NCI-H345 (cell line): ENCODE measurements at regions not wholly inside any gene's neighbourhood (a gene's known extent, or its start where the extent isn't known, plus 50 kb on each side); places are given as distances from the start of the nearest gene placed in this dataset.

Source experiments
- DNase-seq: peaks from one replicate; lab custom pipeline; 2025; lab: John Stamatoyannopoulos, UW

- no peak for DNase-seq
Observed at GRCh38 chr10:133006202-133006601, 63.8 kb upstream of the CFAP46 start.

GRCh38 chr10:133004478-133004877 lies 62.1 kb upstream of the CFAP46 start:
- DNase-seq = no peak

- DNase-seq = no peak
Observed at GRCh38 chr10:133003188-133003587, 60.8 kb upstream of the CFAP46 start.

- no peak for DNase-seq
Observed at GRCh38 chr10:133002685-133003084, 60.3 kb upstream of the CFAP46 start.

- no peak for DNase-seq
Observed at GRCh38 chr10:133001114-133001513, 58.7 kb upstream of the CFAP46 start.

GRCh38 chr10:133000648-133001047 lies 58.3 kb upstream of the CFAP46 start:
- no peak for DNase-seq

GRCh38 chr10:132997517-132998265 lies 55.3 kb upstream of the CFAP46 start:
- DNase-seq = no peak

GRCh38 chr10:132996603-132997343 lies 54.4 kb upstream of the CFAP46 start:
- DNase-seq = no peak

GRCh38 chr10:132995909-132996602 lies 53.7 kb upstream of the CFAP46 start:
- no peak for DNase-seq

- no peak for DNase-seq
Observed at GRCh38 chr10:132994811-132995210, 52.4 kb upstream of the CFAP46 start.

- no peak for DNase-seq
Observed at GRCh38 chr10:132994185-132994796, 51.9 kb upstream of the CFAP46 start.

GRCh38 chr10:132993271-132994184 lies 51.2 kb upstream of the CFAP46 start:
- DNase-seq = no peak

GRCh38 chr10:132992433-132993215 lies 50.3 kb upstream of the CFAP46 start:
- no peak for DNase-seq
